ENCODE measurements at regions not wholly inside any gene's neighbourhood (a gene's known extent, or its start where the extent isn't known, plus 50 kb on each side); places are given as distances from the start of the nearest gene placed in this dataset.

DNA sequence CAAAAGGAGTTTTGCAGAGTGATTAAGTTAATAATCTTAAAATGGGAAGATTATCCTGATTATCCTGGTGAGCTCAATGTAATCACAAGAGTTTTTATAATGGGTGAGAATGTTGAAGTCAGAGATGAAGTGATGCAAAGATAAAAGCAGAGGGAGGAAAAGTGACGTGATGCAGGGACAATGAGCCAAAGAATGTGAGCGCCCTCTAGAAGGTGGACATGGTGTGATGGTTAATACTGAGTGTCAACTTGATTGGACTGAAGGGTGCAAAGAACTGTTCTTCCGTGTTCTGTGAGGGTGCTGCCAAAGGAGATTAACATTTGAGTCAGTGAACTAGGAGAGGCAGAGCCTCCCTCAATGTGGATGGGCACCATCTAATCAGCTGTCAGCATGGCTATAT lies 569.6 kb upstream of the AGTR1 start:
- no peaks in the 10 kb centered on the region for H3K36me3 ChIP-seq (ENCODE audit: insufficient read depth, low read length)
- H3K9ac ChIP-seq (ENCODE audit: low read length), result no peak overlapping the region
- H3K4me3 ChIP-seq (ENCODE audit: low read length), result no peak overlapping the region
- H3K4me1 ChIP-seq (ENCODE audit: low read length), result no peaks in the 10 kb centered on the region
- H3K9me3 ChIP-seq (ENCODE audit: low read length), result no peaks in the 10 kb centered on the region
- no peaks in the 10 kb centered on the region for H3K9me2 ChIP-seq (replicated peaks; ENCODE audit: insufficient read depth, low read length)
- H3K27me3 ChIP-seq (ENCODE audit: low read length), result no peaks in the 10 kb centered on the region
- H3K79me2 ChIP-seq (ENCODE audit: low read length), result no peaks in the 10 kb centered on the region
- no peaks in the 10 kb centered on the region for H4K20me1 ChIP-seq (ENCODE audit: insufficient read depth, low read depth, low read length)
- no peak overlapping the region for H3K27ac ChIP-seq (ENCODE audit: low read length)
- no peak overlapping the region for H2AFZ ChIP-seq (ENCODE audit: low read length)
- no peak overlapping the region for H3K4me2 ChIP-seq (ENCODE audit: low read depth, low read length, poor library complexity, severe bottlenecking)
- DNase-seq, result peak; percentile 43

DNA sequence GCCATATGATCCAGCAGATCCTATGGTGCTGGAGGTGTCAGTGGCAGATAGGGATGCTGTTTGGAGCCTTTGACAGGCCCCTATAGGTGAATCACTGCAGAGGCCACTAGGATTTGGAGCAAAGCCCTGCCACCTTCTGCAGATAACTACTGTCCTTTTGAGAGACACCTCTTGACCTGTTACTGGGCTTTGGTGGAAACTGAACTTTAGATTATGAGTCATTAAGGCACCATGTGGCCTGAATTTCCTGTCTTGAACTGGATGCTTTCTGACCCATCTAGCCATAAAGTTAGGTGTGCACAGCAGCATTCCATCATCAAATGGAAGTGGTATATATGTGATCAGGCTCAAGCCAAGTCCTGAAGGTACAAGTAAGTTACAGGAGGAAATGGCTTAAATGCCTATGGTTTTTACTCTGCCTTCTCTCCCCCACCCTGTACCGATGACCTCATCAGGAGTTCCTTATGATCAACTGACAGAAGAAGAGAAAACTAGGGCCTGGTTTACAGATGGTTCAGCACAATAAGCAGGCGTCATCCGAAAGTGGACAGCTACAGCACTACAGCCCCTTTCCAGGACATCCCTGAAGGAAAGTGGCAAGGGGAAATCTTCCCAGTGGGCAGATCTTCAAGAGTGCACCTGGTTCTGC lies 565.6 kb upstream of the AGTR1 start:
- H3K36me3 ChIP-seq (ENCODE audit: insufficient read depth, low read length), result no peaks in the 10 kb centered on the region
- no peaks in the 10 kb centered on the region for H3K4me1 ChIP-seq (ENCODE audit: low read length)
- H3K79me2 ChIP-seq (ENCODE audit: low read length), result no peaks in the 10 kb centered on the region
- H4K20me1 ChIP-seq (ENCODE audit: insufficient read depth, low read depth, low read length), result no peaks in the 10 kb centered on the region
- no peak overlapping the region for H3K4me2 ChIP-seq (ENCODE audit: low read depth, low read length, poor library complexity, severe bottlenecking)
- H3K27ac ChIP-seq (ENCODE audit: low read length), result no peak overlapping the region
- no peak overlapping the region for H2AFZ ChIP-seq (ENCODE audit: low read length)
- H3K4me3 ChIP-seq (ENCODE audit: low read length), result no peak overlapping the region
- H3K9me2 ChIP-seq (replicated peaks; ENCODE audit: insufficient read depth, low read length), result no peaks in the 10 kb centered on the region
- no peaks in the 10 kb centered on the region for H3K9me3 ChIP-seq (ENCODE audit: low read length)
- no peak overlapping the region for H3K9ac ChIP-seq (ENCODE audit: low read length)
- no peak for DNase-seq
- no peaks in the 10 kb centered on the region for H3K27me3 ChIP-seq (ENCODE audit: low read length)

DNA sequence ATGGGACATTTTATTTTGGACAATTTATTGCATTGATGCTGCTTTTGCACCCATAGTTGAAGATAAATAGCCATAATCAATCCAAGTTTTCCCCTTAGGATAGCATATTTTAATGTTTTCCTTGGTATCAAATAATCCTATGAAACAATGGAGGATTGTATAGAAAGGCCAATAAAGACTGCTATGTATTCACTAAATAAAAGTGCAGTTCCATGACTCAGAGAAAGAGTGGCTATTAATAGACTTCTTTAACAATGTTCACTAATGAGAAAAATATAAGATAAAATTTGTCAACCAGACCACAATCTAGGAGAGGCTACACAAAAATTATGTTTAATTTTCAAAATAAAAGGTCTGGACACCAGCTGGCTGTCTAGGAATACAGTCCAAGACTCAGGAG lies 560.9 kb upstream of the AGTR1 start:
- Histone ChIP-seq H3K9me3 (ENCODE audit: low read length) (no peaks in the 10 kb centered on the region), H4K20me1 (ENCODE audit: insufficient read depth, low read depth, low read length) (no peaks in the 10 kb centered on the region), H3K4me2 (ENCODE audit: low read depth, low read length, poor library complexity, severe bottlenecking) (no peak overlapping the region), H2AFZ (ENCODE audit: low read length) (no peak overlapping the region), H3K9ac (ENCODE audit: low read length) (no peak overlapping the region), H3K4me1 (ENCODE audit: low read length) (no peaks in the 10 kb centered on the region), H3K4me3 (ENCODE audit: low read length) (no peak overlapping the region), H3K79me2 (ENCODE audit: low read length) (no peaks in the 10 kb centered on the region), H3K36me3 (ENCODE audit: insufficient read depth, low read length) (no peaks in the 10 kb centered on the region), H3K9me2 (replicated peaks; ENCODE audit: insufficient read depth, low read length) (no peaks in the 10 kb centered on the region), H3K27me3 (ENCODE audit: low read length) (no peaks in the 10 kb centered on the region), H3K27ac (ENCODE audit: low read length) (no peak overlapping the region)
- no peak for DNase-seq

DNA sequence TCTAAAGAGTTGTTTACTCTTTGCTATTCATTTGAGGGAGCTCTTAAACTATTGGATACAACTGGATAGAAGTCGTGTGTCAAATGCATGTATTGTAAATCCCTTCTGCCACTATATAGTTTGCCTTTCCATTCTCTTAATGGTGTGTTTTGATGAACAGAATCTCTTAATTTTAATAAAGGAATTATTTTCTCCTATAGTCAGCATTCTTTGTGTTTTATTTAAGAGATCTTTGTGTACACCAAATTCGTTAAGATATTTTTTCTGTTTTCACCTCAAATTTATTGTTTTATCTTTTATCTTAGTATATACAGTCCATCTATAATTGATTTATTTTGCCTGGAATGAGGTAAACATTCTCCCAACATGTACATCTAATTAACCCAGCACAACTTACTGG lies 551.5 kb upstream of the AGTR1 start:
- no peak overlapping the region for H3K4me3 ChIP-seq (ENCODE audit: low read length)
- H3K27me3 ChIP-seq (ENCODE audit: low read length), result no peaks in the 10 kb centered on the region
- H3K4me2 ChIP-seq (ENCODE audit: low read depth, low read length, poor library complexity, severe bottlenecking), result no peak overlapping the region
- no peaks in the 10 kb centered on the region for H3K4me1 ChIP-seq (ENCODE audit: low read length)
- H3K9ac ChIP-seq (ENCODE audit: low read length), result no peak overlapping the region
- no peak for DNase-seq
- no peak overlapping the region for H2AFZ ChIP-seq (ENCODE audit: low read length)
- H3K36me3 ChIP-seq (ENCODE audit: insufficient read depth, low read length), result no peaks in the 10 kb centered on the region
- no peaks in the 10 kb centered on the region for H3K9me2 ChIP-seq (replicated peaks; ENCODE audit: insufficient read depth, low read length)
- no peaks in the 10 kb centered on the region for H3K79me2 ChIP-seq (ENCODE audit: low read length)
- H4K20me1 ChIP-seq (ENCODE audit: insufficient read depth, low read depth, low read length), result no peaks in the 10 kb centered on the region
- H3K9me3 ChIP-seq (ENCODE audit: low read length), result no peaks in the 10 kb centered on the region
- H3K27ac ChIP-seq (ENCODE audit: low read length), result no peak overlapping the region

DNA sequence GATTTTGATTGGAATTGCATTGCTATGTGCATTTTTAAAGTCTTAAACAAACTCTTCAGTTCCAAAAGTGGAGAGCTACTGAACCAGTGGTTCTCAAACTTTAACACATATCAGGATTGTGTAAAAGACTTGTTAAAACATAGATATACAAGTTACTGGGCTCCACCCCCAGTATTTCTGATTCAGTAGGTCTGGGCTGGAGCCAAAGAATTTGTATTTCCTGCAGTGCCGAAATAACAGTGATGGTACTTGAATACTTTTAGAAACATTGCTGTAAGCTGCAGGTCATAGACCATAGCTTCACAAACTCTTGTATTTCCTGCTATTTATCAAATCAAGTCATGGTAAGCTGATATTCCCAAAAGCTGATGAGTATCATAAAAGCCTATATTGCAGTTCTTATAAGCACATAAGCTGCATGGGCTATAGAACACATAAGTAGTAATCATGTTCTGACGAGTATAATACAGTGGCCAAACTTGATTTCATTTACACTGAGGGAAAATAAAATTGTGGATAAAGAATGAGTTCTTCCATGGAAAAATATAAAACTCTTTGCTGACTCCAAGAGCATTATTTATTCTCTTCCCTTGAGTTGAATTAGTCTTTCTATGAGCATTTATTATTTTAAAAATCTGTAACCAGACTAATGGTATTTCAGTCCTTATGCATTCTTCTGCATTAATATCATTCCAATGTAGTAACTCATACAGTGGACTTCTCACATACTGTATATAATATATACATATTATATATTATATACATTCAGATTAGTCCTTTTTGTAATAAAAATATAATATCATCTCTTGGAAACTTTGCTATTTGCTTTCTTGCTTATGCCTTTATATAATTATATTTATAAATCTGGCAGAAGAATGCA lies 550.5 kb upstream of the AGTR1 start:
- Histone ChIP-seq H3K79me2 (ENCODE audit: low read length) (no peaks in the 10 kb centered on the region), H3K4me2 (ENCODE audit: low read depth, low read length, poor library complexity, severe bottlenecking) (no peak overlapping the region), H3K4me1 (ENCODE audit: low read length) (no peaks in the 10 kb centered on the region), H4K20me1 (ENCODE audit: insufficient read depth, low read depth, low read length) (no peaks in the 10 kb centered on the region), H3K27me3 (ENCODE audit: low read length) (no peaks in the 10 kb centered on the region), H3K36me3 (ENCODE audit: insufficient read depth, low read length) (no peaks in the 10 kb centered on the region), H2AFZ (ENCODE audit: low read length) (no peak overlapping the region), H3K9me2 (replicated peaks; ENCODE audit: insufficient read depth, low read length) (no peaks in the 10 kb centered on the region), H3K27ac (ENCODE audit: low read length) (no peak overlapping the region), H3K9ac (ENCODE audit: low read length) (no peak overlapping the region), H3K4me3 (ENCODE audit: low read length) (no peak overlapping the region), H3K9me3 (ENCODE audit: low read length) (no peaks in the 10 kb centered on the region)
- no peak for DNase-seq

DNA sequence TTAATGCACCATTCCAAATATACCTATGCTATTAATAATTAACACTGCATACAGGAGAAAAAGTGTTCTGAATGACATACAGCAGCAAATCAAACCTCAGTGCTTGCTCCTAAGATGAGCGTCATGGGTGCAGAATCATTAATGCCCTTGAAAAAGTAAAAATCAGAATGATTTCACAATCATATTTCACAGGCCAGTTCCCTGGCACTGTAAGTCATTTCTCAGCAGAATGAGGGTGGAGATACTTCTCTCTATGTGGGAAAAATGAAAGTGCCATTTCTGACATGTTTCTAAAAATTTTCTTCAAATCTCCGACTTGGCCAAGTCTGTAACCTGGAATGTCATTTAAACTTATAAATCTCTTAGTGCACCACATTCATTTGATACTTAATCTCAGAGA lies 549.8 kb upstream of the AGTR1 start:
- no peaks in the 10 kb centered on the region for H4K20me1 ChIP-seq (ENCODE audit: insufficient read depth, low read depth, low read length)

DNA sequence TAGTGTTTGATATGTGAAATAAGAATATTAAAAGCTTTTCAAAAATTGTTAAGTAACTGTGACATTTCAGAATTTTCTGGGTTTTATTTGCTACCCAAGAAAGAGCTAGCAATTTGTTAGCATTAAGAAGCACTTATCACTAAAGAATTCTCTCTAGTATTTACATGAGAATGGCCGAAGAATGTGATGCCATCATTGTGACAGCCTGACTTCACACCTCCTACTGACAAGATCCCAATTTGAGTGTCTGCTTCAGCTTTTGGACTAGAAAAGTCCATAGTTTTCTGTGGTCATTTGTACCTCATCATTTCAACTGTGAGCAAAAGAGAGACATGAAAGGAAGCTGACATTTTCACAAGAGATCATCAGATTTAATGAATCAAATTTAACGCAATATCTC lies 548.1 kb upstream of the AGTR1 start:
- H3K4me1 ChIP-seq (ENCODE audit: low read length), result no peaks in the 10 kb centered on the region
- H3K9me2 ChIP-seq (replicated peaks; ENCODE audit: insufficient read depth, low read length), result no peaks in the 10 kb centered on the region
- H3K9me3 ChIP-seq (ENCODE audit: low read length), result no peaks in the 10 kb centered on the region
- H3K9ac ChIP-seq (ENCODE audit: low read length), result no peak overlapping the region
- H4K20me1 ChIP-seq (ENCODE audit: insufficient read depth, low read depth, low read length), result no peaks in the 10 kb centered on the region
- H3K79me2 ChIP-seq (ENCODE audit: low read length), result no peaks in the 10 kb centered on the region
- no peak for DNase-seq
- H3K4me2 ChIP-seq (ENCODE audit: low read depth, low read length, poor library complexity, severe bottlenecking), result no peak overlapping the region
- no peaks in the 10 kb centered on the region for H3K36me3 ChIP-seq (ENCODE audit: insufficient read depth, low read length)
- H3K27ac ChIP-seq (ENCODE audit: low read length), result no peak overlapping the region
- H3K27me3 ChIP-seq (ENCODE audit: low read length), result no peaks in the 10 kb centered on the region
- no peak overlapping the region for H3K4me3 ChIP-seq (ENCODE audit: low read length)
- H2AFZ ChIP-seq (ENCODE audit: low read length), result no peak overlapping the region

More for the DNA sequence above, 549.8 kb upstream of the AGTR1 start:
- no peaks in the 10 kb centered on the region for H3K9me2 ChIP-seq (replicated peaks; ENCODE audit: insufficient read depth, low read length)
- no peaks in the 10 kb centered on the region for H3K4me1 ChIP-seq (ENCODE audit: low read length)
- H3K27me3 ChIP-seq (ENCODE audit: low read length), result no peaks in the 10 kb centered on the region
- H3K36me3 ChIP-seq (ENCODE audit: insufficient read depth, low read length), result no peaks in the 10 kb centered on the region
- no peaks in the 10 kb centered on the region for H3K9me3 ChIP-seq (ENCODE audit: low read length)
- no peak for DNase-seq
- no peaks in the 10 kb centered on the region for H3K79me2 ChIP-seq (ENCODE audit: low read length)
- H3K4me2 ChIP-seq (ENCODE audit: low read depth, low read length, poor library complexity, severe bottlenecking), result no peak overlapping the region
- no peak overlapping the region for H3K27ac ChIP-seq (ENCODE audit: low read length)
- no peak overlapping the region for H3K4me3 ChIP-seq (ENCODE audit: low read length)
- no peak overlapping the region for H3K9ac ChIP-seq (ENCODE audit: low read length)
- H2AFZ ChIP-seq (ENCODE audit: low read length), result no peak overlapping the region

DNA sequence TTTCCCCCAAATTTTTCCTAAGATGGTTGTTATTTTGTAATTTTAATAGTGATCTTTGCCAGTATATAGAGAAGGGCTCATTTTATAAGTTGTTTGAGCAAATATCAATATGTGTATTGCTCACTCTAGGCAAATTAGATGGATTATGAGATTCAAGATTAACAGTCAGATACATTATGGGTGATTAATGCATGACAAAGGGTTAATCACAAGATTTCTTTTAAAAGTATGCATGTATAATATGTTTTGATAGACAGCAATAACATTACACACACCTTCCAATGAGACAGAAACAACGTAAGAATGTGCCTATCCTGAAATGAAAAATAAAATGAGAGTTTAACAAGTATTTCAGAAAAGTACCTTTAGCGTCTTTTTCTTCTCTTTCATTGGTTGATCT lies 547.6 kb upstream of the AGTR1 start:
- no peaks in the 10 kb centered on the region for H3K9me3 ChIP-seq (ENCODE audit: low read length)
- H3K9me2 ChIP-seq (replicated peaks; ENCODE audit: insufficient read depth, low read length), result no peaks in the 10 kb centered on the region
- no peak overlapping the region for H3K4me3 ChIP-seq (ENCODE audit: low read length)
- no peak overlapping the region for H2AFZ ChIP-seq (ENCODE audit: low read length)
- no peaks in the 10 kb centered on the region for H3K27me3 ChIP-seq (ENCODE audit: low read length)
- no peaks in the 10 kb centered on the region for H3K79me2 ChIP-seq (ENCODE audit: low read length)
- H4K20me1 ChIP-seq (ENCODE audit: insufficient read depth, low read depth, low read length), result no peaks in the 10 kb centered on the region
- H3K4me2 ChIP-seq (ENCODE audit: low read depth, low read length, poor library complexity, severe bottlenecking), result no peak overlapping the region
- H3K36me3 ChIP-seq (ENCODE audit: insufficient read depth, low read length), result no peaks in the 10 kb centered on the region
- no peak overlapping the region for H3K27ac ChIP-seq (ENCODE audit: low read length)
- H3K9ac ChIP-seq (ENCODE audit: low read length), result no peak overlapping the region
- DNase-seq, result no peak
- H3K4me1 ChIP-seq (ENCODE audit: low read length), result no peaks in the 10 kb centered on the region

Data from Karpas-422 (cell line).